ENCODE measurements at regions not wholly inside any gene's neighbourhood (a gene's known extent, or its start where the extent isn't known, plus 50 kb on each side); places are given as distances from the start of the nearest gene placed in this dataset.
A peak's percentile ranks its signal among the peaks of the same experiment; 100 is the strongest.

GRCh38 chr11:39571081-39571480 lies 1888.4 kb downstream of the LRRC4C start:
- Mint-ChIP-seq H3K9me3 (ENCODE audit: unreplicated experiment) (no peaks in the 10 kb centered on the region), H3K27me3 (ENCODE audit: insufficient read depth, unreplicated experiment) (no peaks in the 10 kb centered on the region), H3K4me3 (ENCODE audit: unreplicated experiment) (no peak overlapping the region), H3K27ac (ENCODE audit: low read depth, unreplicated experiment) (no peak overlapping the region), H3K4me1 (ENCODE audit: insufficient read depth, unreplicated experiment) (no peaks in the 10 kb centered on the region), H3K36me3 (ENCODE audit: insufficient read depth, unreplicated experiment) (no peaks in the 10 kb centered on the region)
- ChIA-PET CTCF (interaction anchor here (1.0 kb wide), 1 partner anchor 10 kb away, joined by 4 read pairs; no protein-coding TSS in a partner anchor), POLR2A (no interaction called here)
- no peak for TF ChIP-seq CTCF (IDR thresholded peaks at IDR 0.05; ENCODE audit: unreplicated experiment)
- intact Hi-C loops (cut with micrococcal nuclease) = no loop called here
- peak; percentile 6 for DNase-seq (ENCODE audit: unreplicated experiment)
- no TSS peak for BruUV-seq (replicated peaks)

- H3K9me3 Mint-ChIP-seq (ENCODE audit: unreplicated experiment) = no peaks in the 10 kb centered on the region
- intact Hi-C loops (cut with micrococcal nuclease) = no loop called here
- no TSS peak for BruUV-seq (replicated peaks)
These were observed 1888.9 kb downstream of the LRRC4C start for GRCh38 chr11:39570526-39570925.

GRCh38 chr11:39569789-39570188 lies 1889.7 kb downstream of the LRRC4C start:
- no peaks in the 10 kb centered on the region for H3K4me1 Mint-ChIP-seq (ENCODE audit: insufficient read depth, unreplicated experiment)
- intact Hi-C loops (cut with micrococcal nuclease) = no loop called here
- H3K9me3 Mint-ChIP-seq (ENCODE audit: unreplicated experiment) = peaks cover 7% of the 10 kb centered on the region
- no peaks in the 10 kb centered on the region for H3K27me3 Mint-ChIP-seq (ENCODE audit: insufficient read depth, unreplicated experiment)
- DNase-seq (ENCODE audit: unreplicated experiment) = no peak
- BruUV-seq (replicated peaks) = no TSS peak
- TF ChIP-seq CTCF (IDR thresholded peaks at IDR 0.05; ENCODE audit: unreplicated experiment) = no peak
- POLR2A ChIA-PET = interaction anchor here (0.6 kb wide), 1 partner anchor 678 kb away, joined by 3 read pairs; no protein-coding TSS in a partner anchor
- H3K4me3 Mint-ChIP-seq (ENCODE audit: unreplicated experiment) = no peak overlapping the region
- CTCF ChIA-PET = no interaction called here
- no peaks in the 10 kb centered on the region for H3K36me3 Mint-ChIP-seq (ENCODE audit: insufficient read depth, unreplicated experiment)
- H3K27ac Mint-ChIP-seq (ENCODE audit: low read depth, unreplicated experiment) = no peak overlapping the region

More at GRCh38 chr11:39570526-39570925, 1888.9 kb downstream of the LRRC4C start:
- Mint-ChIP-seq H3K4me1 (ENCODE audit: insufficient read depth, unreplicated experiment) (no peaks in the 10 kb centered on the region), H3K4me3 (ENCODE audit: unreplicated experiment) (no peak overlapping the region), H3K27ac (ENCODE audit: low read depth, unreplicated experiment) (no peak overlapping the region), H3K27me3 (ENCODE audit: insufficient read depth, unreplicated experiment) (no peaks in the 10 kb centered on the region), H3K36me3 (ENCODE audit: insufficient read depth, unreplicated experiment) (no peaks in the 10 kb centered on the region)
- DNase-seq (ENCODE audit: unreplicated experiment) = peak; percentile 0
- POLR2A ChIA-PET = interaction anchor here (0.6 kb wide), 1 partner anchor 678 kb away, joined by 3 read pairs; no protein-coding TSS in a partner anchor
- CTCF ChIA-PET = no interaction called here
- no peak for TF ChIP-seq CTCF (IDR thresholded peaks at IDR 0.05; ENCODE audit: unreplicated experiment)

- TF ChIP-seq CTCF (IDR thresholded peaks at IDR 0.05; ENCODE audit: unreplicated experiment) = no peak
- Mint-ChIP-seq H3K36me3 (ENCODE audit: insufficient read depth, unreplicated experiment) (no peaks in the 10 kb centered on the region), H3K4me1 (ENCODE audit: insufficient read depth, unreplicated experiment) (peaks cover 6% of the 10 kb centered on the region), H3K4me3 (ENCODE audit: unreplicated experiment) (peak overlapping the region; percentile 50), H3K9me3 (ENCODE audit: unreplicated experiment) (peaks cover 31% of the 10 kb centered on the region), H3K27ac (ENCODE audit: low read depth, unreplicated experiment) (peak overlapping the region; percentile 69), H3K27me3 (ENCODE audit: insufficient read depth, unreplicated experiment) (no peaks in the 10 kb centered on the region)
- CTCF ChIA-PET = interaction anchor here (0.6 to 1.1 kb wide), 2 partner anchors 97 to 167 kb away, joined by 3 to 4 read pairs; no protein-coding TSS in a partner anchor
- intact Hi-C loops (cut with micrococcal nuclease) = no loop called here
- POLR2A ChIA-PET = interaction anchor here (0.6 to 1.2 kb wide), 2 partner anchors 85 to 189 kb away, joined by 3 to 4 read pairs; no protein-coding TSS in a partner anchor
- BruUV-seq (replicated peaks) = no TSS peak
- DNase-seq (ENCODE audit: unreplicated experiment) = no peak
These were observed 1917.0 kb downstream of the LRRC4C start for GRCh38 chr11:39542460-39542859.
